ENCODE measurements at regions not wholly inside any gene's neighbourhood (a gene's known extent, or its start where the extent isn't known, plus 50 kb on each side); places are given as distances from the start of the nearest gene placed in this dataset.

- DNase-seq = no peak
These were observed 70.5 kb upstream of the BOC start for GRCh38 chr3:113140876-113141275.

- no peak for DNase-seq
These were observed 69.8 kb upstream of the BOC start for GRCh38 chr3:113141543-113141942.

GRCh38 chr3:113142476-113142875 lies 68.9 kb upstream of the BOC start:
- DNase-seq = no peak

GRCh38 chr3:113143353-113143752 lies 68.0 kb upstream of the BOC start:
- DNase-seq = no peak

GRCh38 chr3:113147681-113148261 lies 63.6 kb upstream of the BOC start:
- no peak for DNase-seq

- DNase-seq = peak; percentile 42
These were observed 63.1 kb upstream of the BOC start for GRCh38 chr3:113148284-113148683.

- DNase-seq = no peak
These were observed 61.1 kb upstream of the BOC start for GRCh38 chr3:113150250-113150649.

- peak; percentile 56 for DNase-seq
These were observed 59.8 kb upstream of the BOC start for GRCh38 chr3:113151461-113152031.

GRCh38 chr3:113152849-113153248 lies 58.5 kb upstream of the BOC start:
- DNase-seq = no peak

GRCh38 chr3:113153499-113154107 lies 57.8 kb upstream of the BOC start:
- DNase-seq = no peak

- DNase-seq = no peak
These were observed 54.5 kb upstream of the BOC start for GRCh38 chr3:113156816-113157333.

GRCh38 chr3:113157408-113158030 lies 53.8 kb upstream of the BOC start:
- DNase-seq = no peak

- DNase-seq = no peak
These were observed 53.2 kb upstream of the BOC start for GRCh38 chr3:113158171-113158570.
